ENCODE measurements at regions not wholly inside any gene's neighbourhood (a gene's known extent, or its start where the extent isn't known, plus 50 kb on each side); places are given as distances from the start of the nearest gene placed in this dataset.
"Not testable (repeated sequence)": the region's sequence is repeated elsewhere in the genome, so short reads cannot be mapped to it uniquely, and the experiment has no call there.

GRCh38 chr20:30484009-30484748, 773.3 kb upstream of the DEFB115 start:
- no peak for DNase-seq
- Mint-ChIP-seq H3K4me3 (no peak overlapping the region), H3K27ac (no peak overlapping the region), H3K9me3 (peaks cover 56% of the 10 kb centered on the region), H3K4me1 (ENCODE audit: low read depth) (no peaks in the 10 kb centered on the region), H3K27me3 (ENCODE audit: insufficient read depth) (no peaks in the 10 kb centered on the region), H3K36me3 (ENCODE audit: low read depth) (peaks cover 19% of the 10 kb centered on the region)
- no peak for TF ChIP-seq CTCF (IDR thresholded peaks at IDR 0.05)

- peaks cover 55% of the 10 kb centered on the region for H3K9me3 Mint-ChIP-seq
- no peaks in the 10 kb centered on the region for H3K27me3 Mint-ChIP-seq (ENCODE audit: insufficient read depth)
Measured at GRCh38 chr20:30484749-30485070, 772.8 kb upstream of the DEFB115 start.

GRCh38 chr20:30485331-30486102, 771.9 kb upstream of the DEFB115 start:
- no peak overlapping the region for H3K27ac Mint-ChIP-seq
- H3K4me3 Mint-ChIP-seq = no peak overlapping the region
- H3K9me3 Mint-ChIP-seq = peaks cover 49% of the 10 kb centered on the region
- H3K27me3 Mint-ChIP-seq (ENCODE audit: insufficient read depth) = no peaks in the 10 kb centered on the region
- no peak for TF ChIP-seq CTCF (IDR thresholded peaks at IDR 0.05)
- no peak for DNase-seq
- peaks cover 16% of the 10 kb centered on the region for H3K36me3 Mint-ChIP-seq (ENCODE audit: low read depth)
- no peaks in the 10 kb centered on the region for H3K4me1 Mint-ChIP-seq (ENCODE audit: low read depth)

More at GRCh38 chr20:30484749-30485070, 772.8 kb upstream of the DEFB115 start:
- TF ChIP-seq CTCF (IDR thresholded peaks at IDR 0.05) = no peak
- Mint-ChIP-seq H3K4me1 (ENCODE audit: low read depth) (no peaks in the 10 kb centered on the region), H3K27ac (no peak overlapping the region), H3K4me3 (no peak overlapping the region), H3K36me3 (ENCODE audit: low read depth) (peaks cover 16% of the 10 kb centered on the region)
- no peak for DNase-seq

GRCh38 chr20:30486103-30486478, 771.4 kb upstream of the DEFB115 start:
- no peak for TF ChIP-seq CTCF (IDR thresholded peaks at IDR 0.05)
- H3K27me3 Mint-ChIP-seq (ENCODE audit: insufficient read depth) = no peaks in the 10 kb centered on the region
- peaks cover 21% of the 10 kb centered on the region for H3K36me3 Mint-ChIP-seq (ENCODE audit: low read depth)
- no peak overlapping the region for H3K27ac Mint-ChIP-seq
- no peak overlapping the region for H3K4me3 Mint-ChIP-seq
- no peak for DNase-seq
- peaks cover 51% of the 10 kb centered on the region for H3K9me3 Mint-ChIP-seq
- H3K4me1 Mint-ChIP-seq (ENCODE audit: low read depth) = no peaks in the 10 kb centered on the region

GRCh38 chr20:30487461-30487860, 770.0 kb upstream of the DEFB115 start:
- H3K27ac Mint-ChIP-seq; H3K27me3 Mint-ChIP-seq (ENCODE audit: insufficient read depth); H3K4me1 Mint-ChIP-seq (ENCODE audit: low read depth); DNase-seq; H3K4me3 Mint-ChIP-seq: not testable (repeated sequence)
- Mint-ChIP-seq H3K9me3 (peaks cover 44% of the 10 kb centered on the region), H3K36me3 (ENCODE audit: low read depth) (peaks cover 21% of the 10 kb centered on the region)

Data from HFFc6 (cell line).